Hepatocyte (in vitro differentiated cells): ENCODE measurements at regions not wholly inside any gene's neighbourhood (a gene's known extent, or its start where the extent isn't known, plus 50 kb on each side); places are given as distances from the start of the nearest gene placed in this dataset.
A peak's percentile ranks its signal among the peaks of the same experiment; 100 is the strongest.

Experiments
- DNase-seq: peaks from one replicate; pipeline ENCODE4 v3.0.0-alpha.2; 2016; ENCODE audit warnings: low spot score
- H2AFZ ChIP-seq: fragments of 200-600 bp; sonication (generic); 2 replicates; pipeline ENCODE4 v1.6.0; 2016; ENCODE audit warnings: antibody characterized with exemption, mild to moderate bottlenecking
- H3K27ac ChIP-seq: fragments of 200-600 bp; sonication (generic); 2 replicates; pipeline ENCODE4 v1.5.1; 2016; ENCODE audit warnings: mild to moderate bottlenecking
- H3K27me3 ChIP-seq: fragments of 200-600 bp; sonication (generic); 2 replicates; pipeline ENCODE4 v1.6.1; 2016
- H3K36me3 ChIP-seq: fragments of 200-600 bp; sonication (generic); replicated peaks from 2 replicates; pipeline ENCODE4 v1.5.1; 2016; ENCODE audit warnings: low read depth; ENCODE audit not compliant: insufficient read depth
- H3K4me1 ChIP-seq: fragments of 200-600 bp; sonication (generic); 2 replicates; pipeline ENCODE4 v1.5.1; 2016; ENCODE audit warnings: mild to moderate bottlenecking, moderate library complexity; ENCODE audit not compliant: insufficient read depth
- H3K4me2 ChIP-seq: fragments of 200-600 bp; sonication (generic); 2 replicates; pipeline ENCODE4 v1.6.0; 2016
- H3K4me3 ChIP-seq: fragments of 200-600 bp; sonication (generic); 2 replicates; pipeline ENCODE4 v1.5.1; 2016; ENCODE audit warnings: mild to moderate bottlenecking
- H3K79me2 ChIP-seq: fragments of 200-600 bp; sonication (generic); 2 replicates; pipeline ENCODE4 v1.6.0; 2017; ENCODE audit warnings: mild to moderate bottlenecking
- H3K9me2 ChIP-seq: fragments of 200-600 bp; sonication (generic); replicated peaks from 2 replicates; pipeline ENCODE4 v1.6.0; 2017; ENCODE audit warnings: mild to moderate bottlenecking; ENCODE audit not compliant: insufficient read depth
- H3K9me3 ChIP-seq: fragments of 200-600 bp; sonication (generic); 2 replicates; pipeline ENCODE4 v1.5.1; 2016; ENCODE audit warnings: low read depth, mild to moderate bottlenecking
- H4K20me1 ChIP-seq: fragments of 200-600 bp; sonication (generic); 2 replicates; pipeline ENCODE4 v1.6.0; 2016; ENCODE audit warnings: mild to moderate bottlenecking; ENCODE audit not compliant: insufficient read depth, poor library complexity, severe bottlenecking
- CTCF ChIP-seq: fragments of 200-600 bp; sonication (generic); IDR thresholded peaks from 2 replicates; pipeline ENCODE4 v1.5.1; 2016; ENCODE audit warnings: antibody characterized with exemption, mild to moderate bottlenecking; ENCODE audit not compliant: poor library complexity
- EZH2 ChIP-seq: fragments of 200-600 bp; sonication (generic); IDR thresholded peaks from 2 replicates; pipeline ENCODE4 v1.6.1; 2016; ENCODE audit warnings: antibody characterized with exemption, mild to moderate bottlenecking, borderline replicate concordance
- EZH2phosphoT487 ChIP-seq: fragments of 200-600 bp; sonication (generic); IDR thresholded peaks from one replicate; pipeline ENCODE4 v1.6.1; 2018; ENCODE audit warnings: antibody characterized with exemption, mild to moderate bottlenecking, low read depth, moderate library complexity; ENCODE audit not compliant: unreplicated experiment, severe bottlenecking
- WGBS: methylation state at CpG from one replicate; pipeline ENCODE4 v1.1.6; 2016; ENCODE audit warnings: low lambda C conversion rate; ENCODE audit errors: missing lambda C conversion rate; 5-methylcytosine and 5-hydroxymethylcytosine counted together

- WGBS: 55% methylated on average over 4 of the region's 4 CpGs
- Histone ChIP-seq H3K36me3 (no peaks in the 10 kb centered on the region), H3K27ac (peak overlapping the region; percentile 72), H3K27me3 (no peaks in the 10 kb centered on the region), H3K9me2 (no peaks in the 10 kb centered on the region), H3K9me3 (no peaks in the 10 kb centered on the region), H4K20me1 (no peaks in the 10 kb centered on the region), H3K4me3 (no peak overlapping the region), H3K4me1 (no peaks in the 10 kb centered on the region), H2AFZ (peak overlapping the region; percentile 52), H3K79me2 (no peaks in the 10 kb centered on the region), H3K4me2 (peak overlapping the region; percentile 64)
- no peak for TF ChIP-seq EZH2
- no peak for TF ChIP-seq CTCF
- TF ChIP-seq EZH2phosphoT487: no peak
- DNase-seq: peak; percentile 37
These were observed 58.1 kb upstream of the DIO2 start for GRCh38 chr14:80269353-80269925.

GRCh38 chr14:80266930-80267329, 55.6 kb upstream of the DIO2 start:
- no peak for DNase-seq
- Histone ChIP-seq H3K4me1 (no peaks in the 10 kb centered on the region), H3K79me2 (no peaks in the 10 kb centered on the region), H3K27ac (no peak overlapping the region), H3K36me3 (no peaks in the 10 kb centered on the region), H3K9me3 (no peaks in the 10 kb centered on the region), H3K4me3 (no peak overlapping the region), H3K27me3 (no peaks in the 10 kb centered on the region), H4K20me1 (no peaks in the 10 kb centered on the region), H3K9me2 (no peaks in the 10 kb centered on the region), H3K4me2 (no peak overlapping the region), H2AFZ (no peak overlapping the region)
- TF ChIP-seq EZH2: no peak
- TF ChIP-seq CTCF: no peak
- no peak for TF ChIP-seq EZH2phosphoT487
- 90% methylated on average over 3 of the region's 3 CpGs for WGBS

DNA sequence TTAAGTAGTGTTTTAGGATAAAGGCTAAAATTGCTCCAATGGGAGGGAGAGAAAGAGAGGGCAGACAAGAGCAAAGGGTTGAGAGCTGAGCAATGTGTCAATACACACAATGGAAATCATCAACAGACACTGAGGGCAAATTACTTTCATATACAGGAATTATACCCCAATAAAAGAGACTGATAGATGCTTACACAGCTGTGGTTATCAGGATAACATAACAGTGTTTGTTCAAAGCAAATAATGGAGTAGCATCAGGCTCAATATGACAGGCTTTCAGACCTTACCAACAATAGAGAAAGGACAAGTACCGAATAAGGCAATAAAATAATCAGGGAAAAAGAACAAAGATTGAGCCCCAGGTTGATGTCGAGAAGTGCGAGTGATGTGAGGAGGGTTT, 53.4 kb upstream of the DIO2 start:
- no peak overlapping the region for H3K4me2 ChIP-seq
- no peak overlapping the region for H3K27ac ChIP-seq
- no peak overlapping the region for H3K4me3 ChIP-seq
- H4K20me1 ChIP-seq: no peaks in the 10 kb centered on the region
- H3K36me3 ChIP-seq: no peaks in the 10 kb centered on the region
- no peaks in the 10 kb centered on the region for H3K27me3 ChIP-seq
- H3K9me2 ChIP-seq: no peaks in the 10 kb centered on the region
- TF ChIP-seq CTCF: no peak
- TF ChIP-seq EZH2phosphoT487: no peak
- no peak for TF ChIP-seq EZH2
- H2AFZ ChIP-seq: no peak overlapping the region
- 62% methylated on average over 3 of the region's 3 CpGs for WGBS
- H3K9me3 ChIP-seq: no peaks in the 10 kb centered on the region
- no peak for DNase-seq
- no peaks in the 10 kb centered on the region for H3K79me2 ChIP-seq
- no peaks in the 10 kb centered on the region for H3K4me1 ChIP-seq
